ENCODE measurements at regions not wholly inside any gene's neighbourhood (a gene's known extent, or its start where the extent isn't known, plus 50 kb on each side); places are given as distances from the start of the nearest gene placed in this dataset.

GRCh38 chr10:22135591-22135990 lies 82.2 kb downstream of the EBLN1 start:
- Histone ChIP-seq H3K27me3 (ENCODE audit: insufficient read depth, low read length) (no peaks in the 10 kb centered on the region), H3K79me2 (ENCODE audit: insufficient read depth, low read length) (no peaks in the 10 kb centered on the region), H4K20me1 (ENCODE audit: insufficient read depth) (no peaks in the 10 kb centered on the region), H3K27ac (ENCODE audit: low read depth, low read length) (no peak overlapping the region), H3K9me2 (ENCODE audit: insufficient read depth) (no peaks in the 10 kb centered on the region), H3K9me3 (ENCODE audit: control insufficient read depth in 1 of 2, insufficient read depth in 1 of 2, low read depth in 1 of 2, low read length in 2 of 2) (no peaks in the 10 kb centered on the region), H3K4me2 (ENCODE audit: low read length) (no peak overlapping the region), H3K4me1 (ENCODE audit: control insufficient read depth in 1 of 2, insufficient read depth in 2 of 2, low read length in 2 of 2) (no peaks in the 10 kb centered on the region), H3K9ac (ENCODE audit: low read length) (no peak overlapping the region), H2AFZ (ENCODE audit: low read depth, low read length, poor library complexity, severe bottlenecking) (no peak overlapping the region), H3K4me3 (replicated peaks in 1 of 2; ENCODE audit: low read depth in 1 of 2, low read length in 2 of 2) (no peak overlapping the region), H3K36me3 (ENCODE audit: control insufficient read depth in 1 of 2, insufficient read depth in 2 of 2, low read length in 2 of 2) (no peaks in the 10 kb centered on the region)
- intact Hi-C loops (cut with micrococcal nuclease) = no loop called here
- RAD21 ChIA-PET (ENCODE audit: low non-redundant PET in 1 of 2, low total read pairs in 2 of 2, uncharacterized antibody in 2 of 2, unreplicated experiment in 2 of 2) = no interaction called here
- POLR2A ChIA-PET = no interaction called here
- CTCF ChIA-PET = no interaction called here
- DNase-seq (ENCODE audit: low read depth, low spot score) (no peak), ATAC-seq (no peak)
- TF ChIP-seq FOSL1 (IDR thresholded peaks at IDR 0.05; ENCODE audit: low read depth) = no peak
- no peak for TF ChIP-seq ZFX (IDR thresholded peaks at IDR 0.05)
- no peak for TF ChIP-seq ELF1 (IDR thresholded peaks at IDR 0.05; ENCODE audit: borderline replicate concordance, low read depth)
- TF ChIP-seq ZBTB33 (IDR thresholded peaks at IDR 0.05; ENCODE audit: extremely low read depth, insufficient replicate concordance, low read length) = no peak
- no peak for TF ChIP-seq REST (IDR thresholded peaks at IDR 0.05; ENCODE audit: low read depth)
- no peak for TF ChIP-seq JUND (IDR thresholded peaks at IDR 0.05)
- no peak for TF ChIP-seq CTCF (IDR thresholded peaks at IDR 0.05 in 2 of 3, conservative IDR thresholded peaks at IDR 0.05 in 1 of 3; ENCODE audit: borderline replicate concordance in 1 of 3, insufficient read depth in 1 of 3, low read depth in 2 of 3, low read length in 2 of 3)
- TF ChIP-seq ATF3 (IDR thresholded peaks at IDR 0.05) = no peak
- no peak for TF ChIP-seq CEBPB (IDR thresholded peaks at IDR 0.05; ENCODE audit: low read depth)
- TF ChIP-seq CBX3 (IDR thresholded peaks at IDR 0.05; ENCODE audit: low read depth) = no peak
- no peak for TF ChIP-seq RAD21 (IDR thresholded peaks at IDR 0.05; ENCODE audit: low read depth)
- TF ChIP-seq SRF (IDR thresholded peaks at IDR 0.05; ENCODE audit: low read depth) = no peak
- no peak for TF ChIP-seq MAX (IDR thresholded peaks at IDR 0.05)
- no TSS peak for BruUV-seq (replicated peaks)
